ENCODE measurements at regions not wholly inside any gene's neighbourhood (a gene's known extent, or its start where the extent isn't known, plus 50 kb on each side); places are given as distances from the start of the nearest gene placed in this dataset.
"Not testable (repeated sequence)": the region's sequence is repeated elsewhere in the genome, so short reads cannot be mapped to it uniquely, and the experiment has no call there.

GRCh38 chr13:60267498-60268202, 103.9 kb upstream of the DIAPH3 start:
- peak overlapping the region; percentile 69 for H3K27ac ChIP-seq
- TF ChIP-seq CTCF (conservative IDR thresholded peaks at IDR 0.05) = no peak

GRCh38 chr13:60268203-60268555, 104.5 kb upstream of the DIAPH3 start:
- TF ChIP-seq CTCF (conservative IDR thresholded peaks at IDR 0.05) = no peak
- H3K27ac ChIP-seq = peak overlapping the region; percentile 69

DNA sequence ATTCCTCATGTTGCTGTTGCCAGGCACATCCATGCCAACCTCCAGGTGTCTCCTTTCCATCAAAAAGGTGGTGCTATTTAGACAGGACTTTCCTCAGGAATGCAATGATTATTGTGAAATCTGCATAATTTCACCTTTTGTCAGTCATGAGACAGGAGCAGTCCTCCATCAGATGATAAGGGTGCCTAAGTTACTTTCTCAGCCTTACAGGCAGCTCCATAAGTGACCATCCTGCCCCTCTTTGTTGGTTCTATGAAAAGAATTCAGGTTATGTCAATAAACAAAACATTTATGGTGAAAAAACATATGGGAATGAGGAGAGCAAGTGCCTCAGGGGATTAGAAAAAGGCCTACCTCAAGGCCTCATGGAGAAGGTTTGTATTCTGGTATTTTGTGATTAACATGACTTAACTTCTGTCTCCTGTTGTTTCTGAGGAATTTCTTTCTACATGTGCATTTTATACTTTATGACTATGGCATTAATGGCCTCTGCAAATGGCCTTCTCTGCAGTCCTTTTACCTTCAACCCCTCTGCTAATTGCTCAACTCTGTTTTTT, 110.3 kb upstream of the DIAPH3 start:
- TF ChIP-seq CTCF (conservative IDR thresholded peaks at IDR 0.05) = no peak
- H3K27ac ChIP-seq = no peak overlapping the region

GRCh38 chr13:60274655-60275054, 110.9 kb upstream of the DIAPH3 start:
- H3K27ac ChIP-seq = no peak overlapping the region
- TF ChIP-seq CTCF (conservative IDR thresholded peaks at IDR 0.05) = no peak

- TF ChIP-seq CTCF (conservative IDR thresholded peaks at IDR 0.05) = no peak
These were observed 111.5 kb upstream of the DIAPH3 start for GRCh38 chr13:60275208-60275607.

GRCh38 chr13:60280524-60280923, 116.5 kb upstream of the TDRD3 start:
- H3K27ac ChIP-seq = not testable (repeated sequence)

More at GRCh38 chr13:60275208-60275607, 111.5 kb upstream of the DIAPH3 start:
- no peak overlapping the region for H3K27ac ChIP-seq

- no peak for TF ChIP-seq CTCF (conservative IDR thresholded peaks at IDR 0.05)
These were observed 114.8 kb upstream of the TDRD3 start for GRCh38 chr13:60282186-60282585.

DNA sequence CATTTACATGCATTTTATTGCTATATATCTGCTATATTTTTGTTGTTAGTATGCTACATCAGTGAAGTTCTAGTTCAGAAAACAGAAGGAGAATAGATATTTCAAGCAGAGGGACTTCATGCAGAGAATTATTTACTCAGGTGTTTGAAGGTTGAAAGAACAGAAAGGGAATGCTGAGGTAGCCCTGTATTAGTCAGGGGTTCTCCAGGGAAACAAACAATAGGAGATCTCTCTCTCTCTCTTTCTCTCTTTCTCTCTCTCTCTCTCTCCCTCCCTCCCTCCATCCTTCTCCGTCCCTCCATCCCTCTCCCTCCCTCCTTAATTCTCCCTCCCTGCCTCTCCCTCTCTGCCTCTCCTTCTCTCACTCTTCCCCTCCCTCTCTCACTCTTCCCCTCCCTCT, 114.3 kb upstream of the TDRD3 start:
- no peak for TF ChIP-seq CTCF (conservative IDR thresholded peaks at IDR 0.05)
- no peak overlapping the region for H3K27ac ChIP-seq

More at GRCh38 chr13:60282186-60282585, 114.8 kb upstream of the TDRD3 start:
- no peak overlapping the region for H3K27ac ChIP-seq

Measured in VCaP (cell line).